ENCODE measurements at regions not wholly inside any gene's neighbourhood (a gene's known extent, or its start where the extent isn't known, plus 50 kb on each side); places are given as distances from the start of the nearest gene placed in this dataset.

GRCh38 chr4:106766519-106766918 is 269.6 kb downstream of the DKK2 start:
- TF ChIP-seq EZH2 (IDR thresholded peaks at IDR 0.05; ENCODE audit: borderline replicate concordance, low read depth, low read length, severe bottlenecking) = no peak
- no peak for TF ChIP-seq CTCF (IDR thresholded peaks at IDR 0.05; ENCODE audit: extremely low read depth in 1 of 2, insufficient read depth in 1 of 2, low read depth in 1 of 2, low read length in 2 of 2)

Data from endothelial cell of umbilical vein (primary cell).